ENCODE measurements at regions not wholly inside any gene's neighbourhood (a gene's known extent, or its start where the extent isn't known, plus 50 kb on each side); places are given as distances from the start of the nearest gene placed in this dataset.

DNA sequence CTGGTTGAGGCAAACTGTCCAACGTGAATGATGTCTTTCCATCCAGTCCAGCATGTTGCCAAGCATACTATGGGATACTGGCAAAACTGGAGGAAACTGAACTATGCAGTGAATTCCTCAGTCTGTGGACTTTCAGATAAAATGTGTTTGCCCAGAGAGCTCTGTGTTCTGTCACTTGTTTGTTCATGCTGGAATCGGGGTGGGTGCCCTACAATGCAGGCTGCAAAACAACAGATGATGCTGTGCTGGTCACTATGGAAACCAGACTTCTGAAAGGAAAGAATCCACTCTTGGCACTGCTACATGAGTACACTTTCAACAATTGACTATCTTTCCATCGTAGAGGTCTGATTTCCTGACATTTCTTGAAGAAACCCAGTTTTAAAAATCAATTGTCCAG, 272.5 kb upstream of the ARHGEF26 start:
- H3K9me3 Mint-ChIP-seq (ENCODE audit: unreplicated experiment) = no peaks in the 10 kb centered on the region
- H3K4me3 Mint-ChIP-seq (ENCODE audit: unreplicated experiment) = no peak overlapping the region
- H3K27ac Mint-ChIP-seq (ENCODE audit: unreplicated experiment) = no peak overlapping the region
- TF ChIP-seq, protein P1, sequence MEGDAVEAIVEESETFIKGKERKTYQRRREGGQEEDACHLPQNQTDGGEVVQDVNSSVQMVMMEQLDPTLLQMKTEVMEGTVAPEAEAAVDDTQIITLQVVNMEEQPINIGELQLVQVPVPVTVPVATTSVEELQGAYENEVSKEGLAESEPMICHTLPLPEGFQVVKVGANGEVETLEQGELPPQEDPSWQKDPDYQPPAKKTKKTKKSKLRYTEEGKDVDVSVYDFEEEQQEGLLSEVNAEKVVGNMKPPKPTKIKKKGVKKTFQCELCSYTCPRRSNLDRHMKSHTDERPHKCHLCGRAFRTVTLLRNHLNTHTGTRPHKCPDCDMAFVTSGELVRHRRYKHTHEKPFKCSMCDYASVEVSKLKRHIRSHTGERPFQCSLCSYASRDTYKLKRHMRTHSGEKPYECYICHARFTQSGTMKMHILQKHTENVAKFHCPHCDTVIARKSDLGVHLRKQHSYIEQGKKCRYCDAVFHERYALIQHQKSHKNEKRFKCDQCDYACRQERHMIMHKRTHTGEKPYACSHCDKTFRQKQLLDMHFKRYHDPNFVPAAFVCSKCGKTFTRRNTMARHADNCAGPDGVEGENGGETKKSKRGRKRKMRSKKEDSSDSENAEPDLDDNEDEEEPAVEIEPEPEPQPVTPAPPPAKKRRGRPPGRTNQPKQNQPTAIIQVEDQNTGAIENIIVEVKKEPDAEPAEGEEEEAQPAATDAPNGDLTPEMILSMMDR (IDR thresholded peaks at IDR 0.05; ENCODE audit: partially characterized antibody, unreplicated experiment) = no peak
- no peak for DNase-seq
- H3K27me3 Mint-ChIP-seq (ENCODE audit: unreplicated experiment) = no peaks in the 10 kb centered on the region
- H3K36me3 Mint-ChIP-seq (ENCODE audit: unreplicated experiment) = no peaks in the 10 kb centered on the region
- peaks cover 2% of the 10 kb centered on the region for H3K4me1 Mint-ChIP-seq (ENCODE audit: low read depth, unreplicated experiment)

DNA sequence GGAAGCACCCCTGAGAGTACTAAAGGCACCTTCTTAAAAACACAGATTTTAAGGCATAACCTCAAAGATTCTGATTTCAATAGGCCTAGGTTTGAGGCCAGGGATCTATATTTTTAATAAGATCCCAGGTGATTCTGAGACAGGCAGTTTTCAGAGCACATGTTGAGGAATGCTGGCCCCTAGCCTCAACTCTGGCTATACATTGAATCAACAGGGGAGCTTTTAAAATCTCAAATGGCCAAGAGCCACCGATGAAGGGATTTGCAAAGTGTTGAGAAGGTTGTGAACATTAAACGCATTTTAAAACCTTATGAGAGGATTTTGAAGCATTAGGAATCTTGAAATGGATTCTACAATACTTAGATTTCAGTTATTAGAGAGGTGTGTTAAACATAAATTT, 268.8 kb upstream of the ARHGEF26 start:
- Mint-ChIP-seq H3K4me3 (ENCODE audit: unreplicated experiment) (no peak overlapping the region), H3K36me3 (ENCODE audit: unreplicated experiment) (no peaks in the 10 kb centered on the region), H3K4me1 (ENCODE audit: low read depth, unreplicated experiment) (peaks cover 2% of the 10 kb centered on the region), H3K9me3 (ENCODE audit: unreplicated experiment) (no peaks in the 10 kb centered on the region), H3K27me3 (ENCODE audit: unreplicated experiment) (no peaks in the 10 kb centered on the region), H3K27ac (ENCODE audit: unreplicated experiment) (no peak overlapping the region)
- no peak for DNase-seq
- TF ChIP-seq, protein P1 (IDR thresholded peaks at IDR 0.05; ENCODE audit: partially characterized antibody, unreplicated experiment) = no peak

DNA sequence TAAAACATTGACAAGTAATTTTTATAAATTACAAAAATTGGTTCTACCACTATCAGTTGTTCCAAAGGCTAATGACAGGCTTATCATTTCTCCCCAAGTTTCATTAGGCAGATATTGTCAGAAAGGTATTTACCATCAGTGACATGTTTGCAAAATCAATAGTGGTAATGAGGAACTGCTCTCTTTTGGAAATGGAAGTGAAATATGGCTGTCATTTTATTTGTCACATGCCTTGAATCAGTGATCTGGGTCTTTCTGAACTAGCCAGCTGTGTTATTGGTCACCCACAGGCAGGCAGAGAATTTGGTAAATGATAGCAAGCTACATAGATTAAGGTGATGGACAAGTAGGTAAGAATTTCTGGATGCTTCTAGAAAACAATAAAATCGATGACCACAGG, 268.0 kb upstream of the ARHGEF26 start:
- no peak overlapping the region for H3K27ac Mint-ChIP-seq (ENCODE audit: unreplicated experiment)
- TF ChIP-seq, protein P1 (IDR thresholded peaks at IDR 0.05; ENCODE audit: partially characterized antibody, unreplicated experiment) = no peak
- H3K4me3 Mint-ChIP-seq (ENCODE audit: unreplicated experiment) = no peak overlapping the region
- no peaks in the 10 kb centered on the region for H3K36me3 Mint-ChIP-seq (ENCODE audit: unreplicated experiment)
- H3K9me3 Mint-ChIP-seq (ENCODE audit: unreplicated experiment) = no peaks in the 10 kb centered on the region
- H3K4me1 Mint-ChIP-seq (ENCODE audit: low read depth, unreplicated experiment) = peaks cover 2% of the 10 kb centered on the region
- H3K27me3 Mint-ChIP-seq (ENCODE audit: unreplicated experiment) = no peaks in the 10 kb centered on the region
- DNase-seq = no peak

DNA sequence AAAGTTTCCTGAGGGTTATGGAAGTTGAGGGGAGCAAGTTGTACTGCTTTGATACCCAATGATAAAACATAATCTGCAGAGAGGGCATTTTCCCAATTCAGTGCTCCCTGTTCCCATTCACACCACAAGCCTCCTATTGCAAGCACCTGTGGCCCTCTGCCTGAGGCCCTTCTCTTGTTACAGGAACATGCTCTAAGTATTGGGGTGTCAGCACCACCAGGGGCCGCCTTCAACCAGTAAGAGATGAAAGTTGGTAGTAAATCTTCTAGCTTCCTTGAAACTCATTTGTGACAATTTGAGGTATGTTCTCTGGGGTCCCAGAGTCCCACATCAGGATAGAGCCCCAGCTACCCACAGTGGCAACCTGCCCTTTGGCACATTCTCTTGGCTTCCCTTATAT, 265.4 kb upstream of the ARHGEF26 start:
- TF ChIP-seq, protein P1 (IDR thresholded peaks at IDR 0.05; ENCODE audit: partially characterized antibody, unreplicated experiment) = no peak
- no peak overlapping the region for H3K4me3 Mint-ChIP-seq (ENCODE audit: unreplicated experiment)
- no peaks in the 10 kb centered on the region for H3K9me3 Mint-ChIP-seq (ENCODE audit: unreplicated experiment)
- H3K27me3 Mint-ChIP-seq (ENCODE audit: unreplicated experiment) = no peaks in the 10 kb centered on the region
- no peak for DNase-seq
- H3K4me1 Mint-ChIP-seq (ENCODE audit: low read depth, unreplicated experiment) = peaks cover 2% of the 10 kb centered on the region
- H3K36me3 Mint-ChIP-seq (ENCODE audit: unreplicated experiment) = no peaks in the 10 kb centered on the region
- H3K27ac Mint-ChIP-seq (ENCODE audit: unreplicated experiment) = no peak overlapping the region

DNA sequence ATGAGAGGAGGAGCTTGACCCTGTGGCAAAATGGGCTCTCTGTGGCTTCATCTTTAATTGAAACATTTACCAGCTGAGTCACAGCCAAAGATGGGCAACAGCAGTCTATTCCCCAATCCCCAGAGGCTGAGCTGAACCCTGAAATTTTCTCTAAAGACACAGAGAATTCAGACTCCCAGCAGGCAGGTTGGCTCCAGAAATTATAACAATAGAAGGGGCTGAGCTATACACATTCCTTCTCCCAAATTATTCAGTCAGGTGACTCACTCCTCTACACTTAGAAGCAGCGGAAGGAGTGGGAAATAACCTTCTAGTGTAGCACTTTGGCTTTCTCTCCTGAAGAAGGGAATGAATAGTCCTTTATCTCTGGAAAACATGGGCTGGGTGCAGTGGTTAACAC, 264.3 kb upstream of the ARHGEF26 start:
- Mint-ChIP-seq H3K27me3 (ENCODE audit: unreplicated experiment) (no peaks in the 10 kb centered on the region), H3K36me3 (ENCODE audit: unreplicated experiment) (no peaks in the 10 kb centered on the region), H3K27ac (ENCODE audit: unreplicated experiment) (no peak overlapping the region), H3K4me1 (ENCODE audit: low read depth, unreplicated experiment) (peaks cover 2% of the 10 kb centered on the region), H3K9me3 (ENCODE audit: unreplicated experiment) (no peaks in the 10 kb centered on the region), H3K4me3 (ENCODE audit: unreplicated experiment) (no peak overlapping the region)
- DNase-seq = no peak
- TF ChIP-seq, protein P1 (IDR thresholded peaks at IDR 0.05; ENCODE audit: partially characterized antibody, unreplicated experiment) = no peak
